SK-N-SH treated with all-trans-retinoic acid at 6 μM for 48 hours (cell line): ENCODE measurements at regions not wholly inside any gene's neighbourhood (a gene's known extent, or its start where the extent isn't known, plus 50 kb on each side); places are given as distances from the start of the nearest gene placed in this dataset.

Experiments
- ATAC-seq: fragments of 200-7000 bp; cut with Tn5 transposase; 3 replicates; pipeline ENCODE4 v1.9.1; 2020; ENCODE audit warnings: mild to moderate bottlenecking, moderate library complexity
- ARNTL ChIP-seq: fragments of 450-650 bp; formaldehyde crosslinking; IDR thresholded peaks from 2 replicates; pipeline ENCODE4 v1.5.0; 2020; ENCODE audit warnings: low read depth, mild to moderate bottlenecking, moderate library complexity, borderline replicate concordance
- BACH2 ChIP-seq: fragments of 250-450 bp; sonication (Bioruptor Pico); IDR thresholded peaks from 2 replicates; pipeline ENCODE4 v1.9.0; 2021; ENCODE audit warnings: mild to moderate bottlenecking, borderline replicate concordance
- CREB5 ChIP-seq: fragments of 250-450 bp; sonication (Bioruptor Pico); IDR thresholded peaks from 2 replicates; pipeline ENCODE4 v1.5.1; 2020; ENCODE audit warnings: low read depth, mild to moderate bottlenecking, moderate library complexity
- CSDC2 ChIP-seq: fragments of 250-450 bp; sonication (Bioruptor Pico); IDR thresholded peaks from 2 replicates; pipeline ENCODE4 v1.5.0; 2020; ENCODE audit warnings: mild to moderate bottlenecking, moderate library complexity
- CSRNP3 ChIP-seq: fragments of 250-450 bp; sonication (Bioruptor Pico); IDR thresholded peaks from 2 replicates; pipeline ENCODE4 v1.5.1; 2021; ENCODE audit warnings: mild to moderate bottlenecking, moderate library complexity
- GLIS3 ChIP-seq: fragments of 250-450 bp; sonication (Bioruptor Pico); IDR thresholded peaks from 2 replicates; pipeline ENCODE4 v1.5.0; 2020; ENCODE audit warnings: mild to moderate bottlenecking, moderate library complexity
- ISL1 ChIP-seq: fragments of 250-450 bp; sonication (Bioruptor Pico); IDR thresholded peaks from 2 replicates; pipeline ENCODE4 v2.1.2; 2022; ENCODE audit warnings: mild to moderate bottlenecking, moderate library complexity
- OSR1 ChIP-seq: fragments of 250-450 bp; sonication (Bioruptor Pico); IDR thresholded peaks from 2 replicates; pipeline ENCODE4 v1.8.0; 2022; ENCODE audit warnings: moderate library complexity, mild to moderate bottlenecking, inconsistent platforms
- PATZ1 ChIP-seq: fragments of 250-450 bp; sonication (Bioruptor Pico); IDR thresholded peaks from 2 replicates; pipeline ENCODE4 v1.8.0; 2020; ENCODE audit warnings: mild to moderate bottlenecking, moderate library complexity, borderline replicate concordance
- PPARA ChIP-seq: fragments of 250-450 bp; sonication (Bioruptor Pico); IDR thresholded peaks from 2 replicates; pipeline ENCODE4 v1.5.0; 2020; ENCODE audit warnings: mild to moderate bottlenecking, borderline replicate concordance
- SNAI2 ChIP-seq: fragments of 250-450 bp; sonication (Bioruptor Pico); IDR thresholded peaks from 2 replicates; pipeline ENCODE4 v1.5.0; 2020; ENCODE audit warnings: mild to moderate bottlenecking, moderate library complexity
- TCF4 ChIP-seq: fragments of 250-450 bp; sonication (Bioruptor Pico); IDR thresholded peaks from 2 replicates; pipeline ENCODE4 v1.8.0; 2021; ENCODE audit warnings: mild to moderate bottlenecking, moderate library complexity, borderline replicate concordance
- TOX ChIP-seq: fragments of 250-450 bp; sonication (Bioruptor Pico); IDR thresholded peaks from 2 replicates; pipeline ENCODE4 v1.8.0; 2021; ENCODE audit warnings: mild to moderate bottlenecking, moderate library complexity, borderline replicate concordance
- TSHZ2 ChIP-seq: fragments of 250-450 bp; sonication (Bioruptor Pico); IDR thresholded peaks from 2 replicates; pipeline ENCODE4 v1.5.0; 2020; ENCODE audit warnings: mild to moderate bottlenecking, moderate library complexity
- ZC3H10 ChIP-seq: fragments of 250-450 bp; sonication (Bioruptor Pico); IDR thresholded peaks from 2 replicates; pipeline ENCODE4 v1.5.1; 2021; ENCODE audit warnings: mild to moderate bottlenecking, moderate library complexity
- ZFP3 ChIP-seq: fragments of 250-450 bp; sonication (Bioruptor Pico); IDR thresholded peaks from 2 replicates; pipeline ENCODE4 v1.5.0; 2020; ENCODE audit warnings: mild to moderate bottlenecking, moderate library complexity
- ZFP30 ChIP-seq: fragments of 450-650 bp; formaldehyde crosslinking; IDR thresholded peaks from 2 replicates; pipeline ENCODE4 v1.5.0; 2022; ENCODE audit warnings: mild to moderate bottlenecking, moderate library complexity
- ZNF565 ChIP-seq: fragments of 450-650 bp; formaldehyde crosslinking; conservative IDR thresholded peaks from 2 replicates; pipeline ENCODE4 v1.5.0; 2020; ENCODE audit warnings: low read depth, mild to moderate bottlenecking, moderate library complexity
- ZNF70 ChIP-seq: fragments of 450-650 bp; formaldehyde crosslinking; IDR thresholded peaks from 2 replicates; pipeline ENCODE4 v1.5.0; 2020; ENCODE audit warnings: mild to moderate bottlenecking, moderate library complexity
- ZNF8 ChIP-seq: fragments of 450-650 bp; formaldehyde crosslinking; IDR thresholded peaks from 2 replicates; pipeline ENCODE4 v1.5.0; 2020; ENCODE audit warnings: mild to moderate bottlenecking, moderate library complexity

GRCh38 chr4:153113838-153114105 lies 90.5 kb upstream of the TRIM2 start:
- no peak for ATAC-seq

GRCh38 chr4:153114771-153115321 lies 89.4 kb upstream of the TRIM2 start:
- TF ChIP-seq TCF4 (CRISPR knock-in tag) (no peak), ZFP3 (CRISPR knock-in tag) (no peak), ZNF565 (CRISPR knock-in tag) (no peak), CSDC2 (no peak), ZNF70 (CRISPR knock-in tag) (no peak), PATZ1 (CRISPR knock-in tag) (no peak), GLIS3 (CRISPR knock-in tag) (no peak), TOX (CRISPR knock-in tag) (no peak), CSRNP3 (no peak), ZNF8 (CRISPR knock-in tag) (no peak), OSR1 (CRISPR knock-in tag) (no peak), CREB5 (no peak), ISL1 (CRISPR knock-in tag) (no peak), ZC3H10 (no peak), TSHZ2 (CRISPR knock-in tag) (no peak), SNAI2 (CRISPR knock-in tag) (no peak)
- TF ChIP-seq, all 23 proteins: peak for 0
- ATAC-seq, result peak; percentile 27; the same call in 2 of the 3 replicates

More at GRCh38 chr4:153113838-153114105, 90.5 kb upstream of the TRIM2 start:
- TF ChIP-seq CSRNP3, result no peak
- no peak for TF ChIP-seq GLIS3 (CRISPR knock-in tag)
- TF ChIP-seq ZFP30 (CRISPR knock-in tag), result no peak
- TF ChIP-seq PPARA (CRISPR knock-in tag), result no peak
- no peak for TF ChIP-seq ZNF8 (CRISPR knock-in tag)
- TF ChIP-seq ZFP3 (CRISPR knock-in tag), result no peak
- no peak for TF ChIP-seq ZNF70 (CRISPR knock-in tag)
- no peak for TF ChIP-seq CSDC2
- no peak for TF ChIP-seq CREB5
- TF ChIP-seq ARNTL, result no peak
- no peak for TF ChIP-seq BACH2 (CRISPR knock-in tag)
